Peyer's patch (tissue), 4 donors: ENCODE measurements at regions not wholly inside any gene's neighbourhood (a gene's known extent, or its start where the extent isn't known, plus 50 kb on each side); places are given as distances from the start of the nearest gene placed in this dataset.

Source experiments
- CTCF ChIP-seq, 6 experiments: fragments of 450-650 bp in 4 of 6; fragments of 200-600 bp in 2 of 6; sonication (generic) in 1 of 6; IDR thresholded peaks; one replicate each; pipeline ENCODE4 v1.5.1; 2017 to 2019; ENCODE audit warnings: antibody characterized with exemption in 6 of 6, mild to moderate bottlenecking in 3 of 6, moderate library complexity in 1 of 6
- POLR2A ChIP-seq, 2 donors: fragments of 450-650 bp; IDR thresholded peaks; one replicate each; pipeline ENCODE4 v1.5.1; 2017; ENCODE audit warnings: antibody characterized with exemption in 2 of 2, mild to moderate bottlenecking in 2 of 2, moderate library complexity in 2 of 2

DNA sequence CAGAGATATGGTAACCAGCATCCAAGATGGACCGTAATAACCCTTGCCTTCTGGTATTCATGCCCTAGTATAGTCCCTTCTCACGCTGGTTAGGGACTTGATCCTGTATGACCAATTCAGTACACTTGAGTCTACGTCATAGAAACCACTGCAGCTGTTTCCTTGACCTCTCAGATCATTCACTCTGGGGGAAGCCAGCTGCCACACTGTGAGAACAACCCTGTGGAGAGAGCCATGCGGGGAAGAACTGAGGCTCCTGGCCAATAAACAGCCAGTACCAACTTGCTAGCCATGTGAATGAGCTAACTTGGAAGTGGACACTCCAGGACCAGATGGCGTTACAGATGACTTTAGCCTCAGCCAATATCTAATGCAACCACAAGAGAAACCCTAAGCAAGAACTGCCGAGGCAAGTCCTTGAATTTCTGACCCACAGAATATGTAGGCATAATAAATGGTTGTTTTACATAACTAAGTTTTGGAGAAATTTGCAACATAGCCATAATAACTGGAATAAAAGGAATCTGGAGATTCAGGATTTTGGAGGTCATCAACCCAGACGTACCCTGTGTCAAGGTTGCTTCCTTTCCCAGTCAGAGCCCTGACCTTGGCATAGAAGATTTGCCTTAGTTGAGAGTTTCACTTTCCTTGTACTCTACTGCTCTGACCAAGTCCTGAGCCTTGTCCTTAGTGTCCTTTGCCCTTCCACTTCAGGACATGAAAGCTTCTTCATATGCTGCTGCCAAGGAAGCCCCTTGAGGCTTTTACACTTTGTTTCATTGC, 87.3 kb upstream of the ZNF81 start:
- TF ChIP-seq CTCF (IDR thresholded peaks at IDR 0.05) (no peak), POLR2A (IDR thresholded peaks at IDR 0.05) (no peak)
